Retinal pigment epithelial cell (primary cell): ENCODE measurements at regions not wholly inside any gene's neighbourhood (a gene's known extent, or its start where the extent isn't known, plus 50 kb on each side); places are given as distances from the start of the nearest gene placed in this dataset.

ENCODE experiments used
- DNase-seq: peaks from one replicate; pipeline ENCODE4 v3.0.0-alpha.2; 2010; ENCODE audit warnings: low read depth
- H3K4me3 ChIP-seq: 2 replicates; pipeline ENCODE4 v1.5.1; 2011; ENCODE audit warnings: mild to moderate bottlenecking, low read length, control low read depth, moderate library complexity
- CTCF ChIP-seq: conservative IDR thresholded peaks from 2 replicates; pipeline ENCODE4 v1.5.1; 2011; ENCODE audit warnings: low read depth, low read length, control low read depth, inconsistent platforms

DNA sequence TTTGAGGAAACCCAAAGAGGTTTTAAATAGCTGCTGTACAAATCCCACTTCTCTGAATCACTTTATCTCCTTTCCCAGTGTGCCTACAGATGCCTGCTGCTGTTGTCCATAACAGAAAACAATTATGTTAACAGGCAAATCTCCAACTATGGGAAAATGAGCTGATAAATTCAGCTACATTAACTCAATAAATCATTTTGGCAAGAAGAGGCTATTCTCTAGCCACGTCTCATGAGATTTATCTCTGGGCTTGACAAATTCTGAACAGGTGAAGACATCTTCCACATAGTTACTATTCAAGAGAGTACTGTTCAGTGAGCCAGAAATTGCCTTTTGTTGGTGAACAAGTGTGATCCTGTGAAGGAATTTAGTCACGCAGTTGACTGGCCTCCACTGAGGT is 327.1 kb upstream of the FMN2 start:
- no peak overlapping the region for H3K4me3 ChIP-seq
- no peak for TF ChIP-seq CTCF
- DNase-seq, result no peak

- no peak for DNase-seq
- no peak for TF ChIP-seq CTCF
- no peak overlapping the region for H3K4me3 ChIP-seq
Observed at GRCh38 chr1:239765163-239765562, 326.5 kb upstream of the FMN2 start.

- DNase-seq, result no peak
- no peak for TF ChIP-seq CTCF
- no peak overlapping the region for H3K4me3 ChIP-seq
Observed at GRCh38 chr1:239771550-239771949, 320.1 kb upstream of the FMN2 start.

GRCh38 chr1:239772446-239772845 is 319.2 kb upstream of the FMN2 start:
- no peak overlapping the region for H3K4me3 ChIP-seq
- DNase-seq, result no peak
- TF ChIP-seq CTCF, result no peak

GRCh38 chr1:239775466-239775865 is 316.2 kb upstream of the FMN2 start:
- no peak for DNase-seq
- H3K4me3 ChIP-seq, result no peak overlapping the region
- TF ChIP-seq CTCF, result no peak

GRCh38 chr1:239778208-239778813 is 313.4 kb upstream of the FMN2 start:
- DNase-seq, result no peak
- no peak overlapping the region for H3K4me3 ChIP-seq
- TF ChIP-seq CTCF, result no peak

- no peak for DNase-seq
- H3K4me3 ChIP-seq, result no peak overlapping the region
- TF ChIP-seq CTCF, result no peak
Observed at GRCh38 chr1:239779962-239780361, 311.7 kb upstream of the FMN2 start.
